Testis (tissue), 2 donors: ENCODE measurements at regions not wholly inside any gene's neighbourhood (a gene's known extent, or its start where the extent isn't known, plus 50 kb on each side); places are given as distances from the start of the nearest gene placed in this dataset.

Source experiments
- CTCF ChIP-seq, 3 experiments: fragments of 450-650 bp in 2 of 3; fragments of 200-600 bp in 1 of 3; sonication (generic) in 1 of 3; IDR thresholded peaks; one replicate each; pipeline ENCODE4 v1.5.1; 2016 to 2019; ENCODE audit warnings: antibody characterized with exemption in 3 of 3, mild to moderate bottlenecking in 2 of 3, moderate library complexity in 1 of 3
- POLR2A ChIP-seq: fragments of 450-650 bp; IDR thresholded peaks from one replicate; pipeline ENCODE4 v1.6.1; 2017; ENCODE audit warnings: antibody characterized with exemption, mild to moderate bottlenecking, moderate library complexity

GRCh38 chr1:239735111-239735510, 348.7 kb downstream of the CHRM3 start:
- TF ChIP-seq CTCF (IDR thresholded peaks at IDR 0.05) (no peak), POLR2A (no peak)
